Body of pancreas (tissue), 4 donors: ENCODE measurements at regions not wholly inside any gene's neighbourhood (a gene's known extent, or its start where the extent isn't known, plus 50 kb on each side); places are given as distances from the start of the nearest gene placed in this dataset.

ENCODE experiments used
- ATAC-seq: fragments of 150-250 bp; one replicate; pipeline ENCODE4 v1.9.1; 2016
- DNase-seq, 4 donors: peaks; one replicate each; pipeline ENCODE4 v3.0.0-alpha.2; 2019
- H3K27ac ChIP-seq, 4 donors: fragments of 200-600 bp; sonication (generic); 1 replicate in 3 of 4; 2 replicates in 1 of 4; pipeline versions ENCODE4 v1.5.1 to v1.6.1; 2016 to 2019; ENCODE audit warnings: mild to moderate bottlenecking in 1 of 4, mixed read lengths in 1 of 4, moderate library complexity in 1 of 4
- H3K27me3 ChIP-seq, 2 donors: fragments of 200-600 bp; sonication (generic); one replicate each; pipeline ENCODE4 v1.6.0; 2016; ENCODE audit warnings: mild to moderate bottlenecking in 1 of 2
- H3K36me3 ChIP-seq, 2 donors: fragments of 200-600 bp; sonication (generic); replicated peaks in 1 of 2; 2 replicates each; pipeline ENCODE4 v1.5.1; 2016; ENCODE audit warnings: low read depth in 2 of 2; ENCODE audit not compliant: insufficient read depth in 1 of 2
- H3K4me1 ChIP-seq: fragments of 200-600 bp; sonication (generic); one replicate; pipeline ENCODE4 v1.6.0; 2016
- H3K4me3 ChIP-seq, 2 donors: fragments of 200-600 bp; sonication (generic); 1 replicate in 1 of 2; 2 replicates in 1 of 2; pipeline ENCODE4 v1.5.1; 2016 to 2019
- H3K9me3 ChIP-seq, 3 donors: fragments of 200-600 bp; sonication (generic); 1 replicate in 2 of 3; 2 replicates in 1 of 3; pipeline ENCODE4 v1.5.1; 2016
- CTCF ChIP-seq, 7 experiments: fragments of 450-650 bp in 4 of 7; fragments of 200-600 bp in 3 of 7; sonication (generic) in 3 of 7; IDR thresholded peaks; one replicate each; pipeline ENCODE4 v1.5.1; 2016 to 2019; ENCODE audit warnings: antibody characterized with exemption in 7 of 7
- POLR2A ChIP-seq, 3 donors: fragments of 450-650 bp; IDR thresholded peaks; one replicate each; pipeline ENCODE4 v1.6.1; 2016; ENCODE audit warnings: antibody characterized with exemption in 3 of 3, mild to moderate bottlenecking in 2 of 3
- WGBS, 2 donors: methylation state at CpG; one replicate each; pipeline ENCODE4 v1.1.5; 2017; 5-methylcytosine and 5-hydroxymethylcytosine counted together
- intact Hi-C: fragments of 100-400 bp; cut with DNase I; formaldehyde crosslinking; loops from one replicate; pipeline ENCODE4 v1.15.1; 2023

- H3K9me3 ChIP-seq, result no peaks in the 10 kb centered on the region
- 57 to 71% methylated on average over 3 of the region's 3 CpGs for WGBS, 2 donors
Observed at GRCh38 chr10:9707216-9707615, 1310.5 kb upstream of the CELF2 start.

GRCh38 chr10:9709849-9710248 is 1307.8 kb upstream of the CELF2 start:
- TF ChIP-seq POLR2A (IDR thresholded peaks at IDR 0.05), result no peak
- no peak for TF ChIP-seq CTCF (IDR thresholded peaks at IDR 0.05)
- H3K4me3 ChIP-seq, result no peak overlapping the region
- intact Hi-C loops, result no loop called here
- no peaks in the 10 kb centered on the region for H3K27me3 ChIP-seq
- H3K4me1 ChIP-seq, result no peaks in the 10 kb centered on the region
- no peaks in the 10 kb centered on the region for H3K36me3 ChIP-seq
- DNase-seq, result no peak
- ATAC-seq, result no peak
- peaks cover 0 to 8% (median 0%) of the 10 kb centered on the region in 3 donors for H3K9me3 ChIP-seq
- H3K27ac ChIP-seq, result no peak overlapping the region
- 56 to 69% methylated on average over 3 of the region's 3 CpGs for WGBS, 2 donors

More at GRCh38 chr10:9707216-9707615, 1310.5 kb upstream of the CELF2 start:
- TF ChIP-seq CTCF (IDR thresholded peaks at IDR 0.05), result no peak
- TF ChIP-seq POLR2A (IDR thresholded peaks at IDR 0.05), result no peak
- H3K27me3 ChIP-seq, result no peaks in the 10 kb centered on the region
- no peak overlapping the region for H3K4me3 ChIP-seq
- H3K4me1 ChIP-seq, result no peaks in the 10 kb centered on the region
- no peak overlapping the region for H3K27ac ChIP-seq
- intact Hi-C loops, result no loop called here
- DNase-seq (no peak), ATAC-seq (no peak)
- H3K36me3 ChIP-seq, result no peaks in the 10 kb centered on the region

- Histone ChIP-seq H3K4me1 (no peaks in the 10 kb centered on the region), H3K4me3 (no peak overlapping the region), H3K9me3 (peaks cover 0 to 8% (median 0%) of the 10 kb centered on the region in 3 donors), H3K27me3 (no peaks in the 10 kb centered on the region), H3K36me3 (no peaks in the 10 kb centered on the region), H3K27ac (no peak overlapping the region)
- intact Hi-C loops, result no loop called here
- ATAC-seq, result no peak
- TF ChIP-seq CTCF (IDR thresholded peaks at IDR 0.05), result no peak
- TF ChIP-seq POLR2A (IDR thresholded peaks at IDR 0.05), result no peak
- DNase-seq, result no peak
Observed at GRCh38 chr10:9712393-9712792, 1305.3 kb upstream of the CELF2 start.

- TF ChIP-seq POLR2A (IDR thresholded peaks at IDR 0.05) (no peak), CTCF (IDR thresholded peaks at IDR 0.05) (no peak)
- intact Hi-C loops, result no loop called here
Observed at GRCh38 chr10:9719246-9719645, 1298.4 kb upstream of the CELF2 start.

GRCh38 chr10:9733766-9734165 is 1283.9 kb upstream of the CELF2 start:
- no peaks in the 10 kb centered on the region for H3K36me3 ChIP-seq
- H3K27ac ChIP-seq, result no peak overlapping the region
- intact Hi-C loops, result no loop called here
- H3K9me3 ChIP-seq, result no peaks in the 10 kb centered on the region
- no peaks in the 10 kb centered on the region for H3K27me3 ChIP-seq
- TF ChIP-seq CTCF (IDR thresholded peaks at IDR 0.05), result no peak
- TF ChIP-seq POLR2A (IDR thresholded peaks at IDR 0.05), result no peak
- DNase-seq (no peak), ATAC-seq (no peak)
- 8 to 19% methylated on average over 1 of the region's 1 CpG for WGBS, 2 donors
- H3K4me3 ChIP-seq, result no peak overlapping the region
- no peaks in the 10 kb centered on the region for H3K4me1 ChIP-seq

More at GRCh38 chr10:9719246-9719645, 1298.4 kb upstream of the CELF2 start:
- no peaks in the 10 kb centered on the region for H3K9me3 ChIP-seq
- DNase-seq (no peak), ATAC-seq (no peak)
- no peaks in the 10 kb centered on the region for H3K4me1 ChIP-seq
- H3K27me3 ChIP-seq, result no peaks in the 10 kb centered on the region
- no peaks in the 10 kb centered on the region for H3K36me3 ChIP-seq
- WGBS, 2 donors, result 49 to 57% methylated on average over 2 of the region's 2 CpGs
- H3K27ac ChIP-seq, result no peak overlapping the region
- no peak overlapping the region for H3K4me3 ChIP-seq
